Activated CD4-positive, alpha-beta T cell treated with anti-CD3 and anti-CD28 coated beads, Interleukin-2, amount 50 U/mL, for 24 hours (primary cell): ENCODE measurements at regions not wholly inside any gene's neighbourhood (a gene's known extent, or its start where the extent isn't known, plus 50 kb on each side); places are given as distances from the start of the nearest gene placed in this dataset.
"Not testable (repeated sequence)": the region's sequence is repeated elsewhere in the genome, so short reads cannot be mapped to it uniquely, and the experiment has no call there.

ENCODE experiments used
- DNase-seq, 2 donors: peaks; one replicate each; pipeline ENCODE4 v3.0.0-alpha.2; 2020; ENCODE audit warnings: low read depth in 1 of 2, low spot score in 1 of 2

GRCh38 chr5:159681661-159682060 is 234.6 kb upstream of the ADRA1B start:
- DNase-seq: no peak

- DNase-seq: no peak
Measured at GRCh38 chr5:159682623-159683022, 233.7 kb upstream of the ADRA1B start.

GRCh38 chr5:159687892-159688291 is 228.4 kb upstream of the ADRA1B start:
- not testable (repeated sequence) for DNase-seq

DNA sequence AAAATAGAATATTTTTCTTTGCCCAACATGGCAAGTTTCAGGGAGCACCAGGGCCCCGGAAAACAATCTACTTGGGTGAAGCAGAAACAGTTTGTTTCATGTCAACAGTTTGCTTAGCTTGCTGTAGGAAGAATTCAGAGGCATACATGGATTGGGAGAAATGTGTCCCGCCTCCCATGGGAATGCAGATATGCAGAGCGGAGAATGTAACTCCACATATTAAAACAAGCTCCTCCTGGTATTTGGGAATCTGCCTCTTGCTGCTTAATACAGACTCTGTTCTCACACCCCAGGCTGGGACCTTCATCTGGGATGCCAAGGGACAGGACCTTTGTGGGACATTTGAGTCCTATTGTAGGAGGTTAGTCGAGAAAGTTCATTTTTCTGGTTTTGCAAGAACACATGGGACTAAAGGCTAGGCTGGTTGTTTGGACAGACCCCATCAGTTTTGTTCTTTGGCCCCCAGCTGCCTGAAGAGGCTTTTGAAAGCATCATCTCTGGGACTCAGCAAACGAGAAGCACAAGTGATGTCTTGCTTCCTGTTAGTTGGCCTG is 220.5 kb upstream of the ADRA1B start:
- no peak for DNase-seq

DNA sequence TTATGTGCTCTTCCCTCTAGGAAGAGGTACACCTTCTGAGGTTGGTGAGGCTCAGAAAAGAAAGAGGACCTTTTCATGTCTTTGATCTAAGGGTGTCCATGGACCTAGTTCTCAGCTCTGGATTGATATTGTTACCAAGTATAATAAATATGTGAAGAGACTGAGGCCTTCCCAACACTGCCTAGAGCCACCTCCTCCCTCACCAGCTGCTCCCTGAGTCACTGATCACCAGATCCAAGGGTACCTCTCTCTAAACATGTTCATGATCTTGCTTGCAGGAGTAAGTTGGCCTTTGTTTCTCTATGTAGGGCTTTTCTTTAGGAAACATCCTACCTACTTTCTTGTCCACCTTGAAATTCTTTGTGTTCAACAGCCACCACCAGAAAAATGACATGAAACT is 218.8 kb upstream of the ADRA1B start:
- no peak for DNase-seq

- DNase-seq: no peak
Measured at GRCh38 chr5:159698322-159698721, 218.0 kb upstream of the ADRA1B start.

GRCh38 chr5:159700016-159700415 is 216.3 kb upstream of the ADRA1B start:
- no peak for DNase-seq

- no peak for DNase-seq
Measured at GRCh38 chr5:159702301-159702700, 214.0 kb upstream of the ADRA1B start.

- DNase-seq: no peak
Measured at GRCh38 chr5:159702826-159703225, 213.5 kb upstream of the ADRA1B start.

DNA sequence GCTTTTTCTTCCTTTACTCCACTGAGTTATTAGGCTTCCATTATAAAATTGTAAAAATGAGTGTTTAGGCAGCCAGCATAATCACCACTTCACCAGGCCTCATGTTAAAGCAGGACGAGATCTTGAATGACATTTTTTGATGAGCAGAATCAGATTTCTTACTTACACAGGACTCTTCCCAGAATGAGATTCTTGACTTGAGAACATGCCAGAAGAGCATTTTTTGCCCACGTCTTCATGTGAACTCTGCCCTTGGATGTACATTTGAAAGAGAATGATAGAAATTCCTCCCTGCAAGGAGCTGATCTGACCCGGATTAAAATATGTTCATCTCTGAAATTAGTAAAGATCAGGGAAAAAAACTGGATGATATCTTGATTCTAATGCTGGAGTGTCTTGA is 212.1 kb upstream of the ADRA1B start:
- no peak for DNase-seq

DNA sequence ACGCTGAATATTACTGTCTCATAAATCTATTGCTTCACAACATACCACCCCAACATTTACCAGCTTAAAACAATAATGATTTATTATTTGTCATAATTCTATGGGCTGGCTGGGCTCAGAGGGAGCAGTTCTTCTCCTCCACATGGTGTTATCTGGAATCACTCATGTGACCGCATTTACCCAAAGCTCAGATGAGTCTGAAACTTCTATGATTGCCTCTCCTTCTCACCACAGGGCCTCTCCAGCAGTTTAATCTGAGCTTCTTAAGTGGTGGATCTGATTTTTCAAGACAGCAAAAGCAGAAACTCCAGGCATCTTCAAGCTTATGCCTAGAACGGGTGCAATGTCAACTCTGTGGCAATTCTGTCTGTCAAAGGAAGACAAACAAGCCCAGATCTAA is 210.3 kb upstream of the ADRA1B start:
- DNase-seq: no peak

DNA sequence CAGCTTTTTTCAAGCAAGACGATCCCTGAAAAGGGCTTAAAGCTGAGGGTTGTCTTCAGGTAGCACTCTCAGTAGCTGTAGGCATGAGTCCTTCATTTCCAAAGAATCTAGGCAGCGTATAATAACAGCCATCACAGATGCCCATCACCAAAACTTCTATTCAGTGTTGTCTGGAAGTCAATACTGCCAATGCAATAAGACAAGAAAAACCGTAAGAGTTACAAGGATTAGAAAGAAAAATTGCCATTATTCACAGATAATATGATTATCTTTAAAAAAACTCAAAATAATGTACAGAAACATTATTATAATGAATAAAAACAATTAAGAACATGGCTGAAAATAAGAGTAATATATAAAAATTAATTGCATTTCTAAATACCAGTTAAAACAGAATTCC is 208.2 kb upstream of the ADRA1B start:
- DNase-seq: no peak

- DNase-seq: no peak
Measured at GRCh38 chr5:159712672-159713071, 203.6 kb upstream of the ADRA1B start.

GRCh38 chr5:159713254-159713653 is 203.0 kb upstream of the ADRA1B start:
- no peak for DNase-seq

- DNase-seq: no peak
Measured at GRCh38 chr5:159713773-159714172, 202.5 kb upstream of the ADRA1B start.

DNA sequence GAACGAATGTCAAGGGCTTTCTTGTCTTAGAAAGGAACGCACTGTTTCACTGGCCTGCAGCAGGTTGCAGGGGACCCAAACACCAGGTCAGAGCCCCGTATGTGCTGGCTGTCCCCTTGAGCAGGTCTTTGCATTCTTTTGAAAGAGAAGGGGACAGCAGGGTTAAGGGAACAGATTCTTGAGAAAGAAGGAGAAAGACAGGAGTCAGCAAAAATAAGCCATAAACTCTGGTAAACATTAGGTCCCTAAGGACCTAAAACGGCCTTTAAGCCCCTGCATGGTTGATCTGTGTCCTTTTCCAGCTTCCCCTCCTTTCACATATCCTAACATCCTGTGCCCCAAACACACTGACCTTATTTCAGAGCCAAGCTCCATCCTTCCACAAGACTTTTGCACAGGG is 190.8 kb upstream of the ADRA1B start:
- DNase-seq: no peak

- DNase-seq: no peak
Measured at GRCh38 chr5:159727167-159727566, 189.1 kb upstream of the ADRA1B start.

DNA sequence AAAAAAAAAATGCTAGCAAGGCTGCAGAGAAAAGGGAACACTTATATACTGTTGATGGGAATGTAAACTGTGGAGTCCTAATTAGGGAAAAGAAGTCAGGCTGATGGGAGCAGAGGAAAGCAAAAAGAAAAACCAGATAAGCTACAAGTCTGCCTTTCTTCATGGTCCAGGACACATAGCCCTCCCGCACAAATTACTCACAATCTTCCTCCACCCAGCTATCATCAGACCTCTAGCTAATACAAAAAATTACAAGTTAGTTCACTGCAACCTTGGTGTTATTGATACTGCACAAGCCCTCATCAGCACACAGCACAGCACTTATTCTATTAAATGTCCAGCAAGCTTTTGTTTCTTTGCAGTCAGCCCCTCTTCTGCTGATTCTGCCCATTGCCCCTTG is 186.0 kb upstream of the ADRA1B start:
- DNase-seq: no peak

GRCh38 chr5:159732220-159732619 is 184.1 kb upstream of the ADRA1B start:
- no peak for DNase-seq

GRCh38 chr5:159734366-159734765 is 181.9 kb upstream of the ADRA1B start:
- no peak for DNase-seq

DNA sequence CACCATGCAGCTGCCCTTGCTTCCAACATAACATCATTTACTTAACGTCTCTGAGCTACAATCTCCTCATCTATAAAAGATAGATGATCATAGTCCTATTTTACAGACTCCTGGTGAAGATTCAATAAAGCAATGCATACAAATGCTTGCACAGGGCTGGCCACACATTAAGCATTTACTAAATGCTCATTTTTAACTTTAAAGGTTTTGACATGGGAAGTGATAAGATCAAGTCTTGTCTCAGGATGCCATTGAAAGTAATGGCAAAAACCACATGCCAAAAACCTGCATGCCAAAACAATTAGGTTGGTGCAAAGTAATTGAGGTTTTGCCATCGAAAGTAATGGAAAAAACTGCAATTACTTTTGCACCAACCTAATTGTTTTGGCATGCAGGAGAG is 181.2 kb upstream of the ADRA1B start:
- DNase-seq: no peak

GRCh38 chr5:159735749-159736660 is 180.3 kb upstream of the ADRA1B start:
- DNase-seq: no peak

GRCh38 chr5:159736844-159737243 is 179.4 kb upstream of the ADRA1B start:
- DNase-seq: no peak
